ENCODE measurements at regions not wholly inside any gene's neighbourhood (a gene's known extent, or its start where the extent isn't known, plus 50 kb on each side); places are given as distances from the start of the nearest gene placed in this dataset.
A peak's percentile ranks its signal among the peaks of the same experiment; 100 is the strongest.

- Histone ChIP-seq H3K4me1 (ENCODE audit: control insufficient read depth in 2 of 3, insufficient read depth in 2 of 3, low read depth in 1 of 3, low read length in 3 of 3) (no peaks in the 10 kb centered on the region), H3K36me3 (ENCODE audit: control insufficient read depth in 2 of 3, insufficient read depth in 3 of 3, low read length in 3 of 3) (no peaks in the 10 kb centered on the region), H3K27ac (ENCODE audit: low read depth in 2 of 2, low read length in 2 of 2) (no peak overlapping the region), H3K4me3 (ENCODE audit: low read length in 3 of 3) (no peak overlapping the region), H3K9ac (ENCODE audit: low read length in 3 of 3) (no peak overlapping the region), H3K27me3 (ENCODE audit: control insufficient read depth, insufficient read depth, low read length) (no peaks in the 10 kb centered on the region), H3K9me3 (ENCODE audit: control insufficient read depth in 2 of 3, insufficient read depth in 1 of 3, low read length in 3 of 3) (no peaks in the 10 kb centered on the region)
- FAIRE-seq (no peak), DNase-seq (peak in 2 of 5 donors; percentile 28 to 33)
- intact Hi-C loops (cut with DNase I): no loop called here
- TF ChIP-seq, protein P1, sequence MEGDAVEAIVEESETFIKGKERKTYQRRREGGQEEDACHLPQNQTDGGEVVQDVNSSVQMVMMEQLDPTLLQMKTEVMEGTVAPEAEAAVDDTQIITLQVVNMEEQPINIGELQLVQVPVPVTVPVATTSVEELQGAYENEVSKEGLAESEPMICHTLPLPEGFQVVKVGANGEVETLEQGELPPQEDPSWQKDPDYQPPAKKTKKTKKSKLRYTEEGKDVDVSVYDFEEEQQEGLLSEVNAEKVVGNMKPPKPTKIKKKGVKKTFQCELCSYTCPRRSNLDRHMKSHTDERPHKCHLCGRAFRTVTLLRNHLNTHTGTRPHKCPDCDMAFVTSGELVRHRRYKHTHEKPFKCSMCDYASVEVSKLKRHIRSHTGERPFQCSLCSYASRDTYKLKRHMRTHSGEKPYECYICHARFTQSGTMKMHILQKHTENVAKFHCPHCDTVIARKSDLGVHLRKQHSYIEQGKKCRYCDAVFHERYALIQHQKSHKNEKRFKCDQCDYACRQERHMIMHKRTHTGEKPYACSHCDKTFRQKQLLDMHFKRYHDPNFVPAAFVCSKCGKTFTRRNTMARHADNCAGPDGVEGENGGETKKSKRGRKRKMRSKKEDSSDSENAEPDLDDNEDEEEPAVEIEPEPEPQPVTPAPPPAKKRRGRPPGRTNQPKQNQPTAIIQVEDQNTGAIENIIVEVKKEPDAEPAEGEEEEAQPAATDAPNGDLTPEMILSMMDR (IDR thresholded peaks at IDR 0.05; ENCODE audit: borderline replicate concordance, extremely low read depth, insufficient read depth): no peak
Measured at GRCh38 chr5:28430565-28431178, 1392.3 kb upstream of the CDH9 start.

GRCh38 chr5:28421141-28421540 lies 1382.8 kb upstream of the CDH9 start:
- Histone ChIP-seq H3K9me3 (ENCODE audit: control insufficient read depth in 2 of 3, insufficient read depth in 1 of 3, low read length in 3 of 3) (no peaks in the 10 kb centered on the region), H3K4me3 (ENCODE audit: low read length in 3 of 3) (no peak overlapping the region), H3K36me3 (ENCODE audit: control insufficient read depth in 2 of 3, insufficient read depth in 3 of 3, low read length in 3 of 3) (no peaks in the 10 kb centered on the region), H3K27ac (ENCODE audit: low read depth in 2 of 2, low read length in 2 of 2) (no peak overlapping the region), H3K27me3 (ENCODE audit: control insufficient read depth, insufficient read depth, low read length) (no peaks in the 10 kb centered on the region), H3K9ac (ENCODE audit: low read length in 3 of 3) (no peak overlapping the region), H3K4me1 (ENCODE audit: control insufficient read depth in 2 of 3, insufficient read depth in 2 of 3, low read depth in 1 of 3, low read length in 3 of 3) (no peaks in the 10 kb centered on the region)
- no peak for FAIRE-seq
- intact Hi-C loops (cut with DNase I): no loop called here
- DNase-seq: no peak
- TF ChIP-seq, protein P1 (IDR thresholded peaks at IDR 0.05; ENCODE audit: borderline replicate concordance, extremely low read depth, insufficient read depth): no peak

- H3K36me3 ChIP-seq (ENCODE audit: control insufficient read depth in 2 of 3, insufficient read depth in 3 of 3, low read length in 3 of 3): no peaks in the 10 kb centered on the region
- no peak for FAIRE-seq
- TF ChIP-seq, protein P1 (IDR thresholded peaks at IDR 0.05; ENCODE audit: borderline replicate concordance, extremely low read depth, insufficient read depth): no peak
- H3K9ac ChIP-seq (ENCODE audit: low read length in 3 of 3): no peak overlapping the region
- H3K4me3 ChIP-seq (ENCODE audit: low read length in 3 of 3): no peak overlapping the region
- no peak overlapping the region for H3K27ac ChIP-seq (ENCODE audit: low read depth in 2 of 2, low read length in 2 of 2)
- no peaks in the 10 kb centered on the region for H3K27me3 ChIP-seq (ENCODE audit: control insufficient read depth, insufficient read depth, low read length)
- no peaks in the 10 kb centered on the region for H3K4me1 ChIP-seq (ENCODE audit: control insufficient read depth in 2 of 3, insufficient read depth in 2 of 3, low read depth in 1 of 3, low read length in 3 of 3)
- no peak for DNase-seq
- no peaks in the 10 kb centered on the region for H3K9me3 ChIP-seq (ENCODE audit: control insufficient read depth in 2 of 3, insufficient read depth in 1 of 3, low read length in 3 of 3)
- intact Hi-C loops (cut with DNase I): no loop called here
Measured at GRCh38 chr5:28415791-28416443, 1377.5 kb upstream of the CDH9 start.
